ENCODE measurements at regions not wholly inside any gene's neighbourhood (a gene's known extent, or its start where the extent isn't known, plus 50 kb on each side); places are given as distances from the start of the nearest gene placed in this dataset.

DNA sequence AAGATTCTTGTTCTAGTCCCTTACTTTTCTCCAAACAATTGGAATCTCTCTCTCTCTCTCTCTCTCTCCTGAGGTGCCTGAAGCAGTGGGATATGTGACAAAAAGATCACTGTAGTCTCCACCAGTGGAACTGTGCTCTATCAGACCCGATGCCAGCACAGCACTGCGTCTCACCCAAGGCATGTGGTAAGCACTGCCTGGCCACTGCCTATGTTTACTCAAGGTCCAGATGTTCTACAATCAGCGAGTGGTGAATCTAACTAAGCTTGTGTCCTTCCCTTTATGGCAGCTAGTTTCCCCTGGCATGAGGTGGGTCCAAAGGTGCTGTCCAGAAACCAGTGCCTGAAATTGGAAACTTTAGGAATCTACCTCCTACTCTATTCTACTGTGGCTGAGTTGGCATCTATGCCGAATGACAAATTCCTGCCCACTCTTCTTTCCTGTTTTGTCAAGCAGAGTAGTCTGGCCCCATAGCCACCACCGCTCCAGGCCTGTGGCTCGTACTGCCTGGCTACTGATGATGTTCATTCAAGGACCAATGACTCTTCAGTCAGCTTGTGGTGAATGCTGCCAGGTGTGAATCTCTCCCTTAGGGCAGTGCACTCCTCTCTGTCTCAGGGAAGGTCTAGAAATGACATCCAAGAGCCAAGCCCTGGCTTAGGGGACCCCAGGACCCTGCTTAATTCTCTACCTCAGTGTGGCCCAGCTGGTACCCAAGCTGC is 416.5 kb downstream of the TEX13C start:
- TF ChIP-seq, protein P1, sequence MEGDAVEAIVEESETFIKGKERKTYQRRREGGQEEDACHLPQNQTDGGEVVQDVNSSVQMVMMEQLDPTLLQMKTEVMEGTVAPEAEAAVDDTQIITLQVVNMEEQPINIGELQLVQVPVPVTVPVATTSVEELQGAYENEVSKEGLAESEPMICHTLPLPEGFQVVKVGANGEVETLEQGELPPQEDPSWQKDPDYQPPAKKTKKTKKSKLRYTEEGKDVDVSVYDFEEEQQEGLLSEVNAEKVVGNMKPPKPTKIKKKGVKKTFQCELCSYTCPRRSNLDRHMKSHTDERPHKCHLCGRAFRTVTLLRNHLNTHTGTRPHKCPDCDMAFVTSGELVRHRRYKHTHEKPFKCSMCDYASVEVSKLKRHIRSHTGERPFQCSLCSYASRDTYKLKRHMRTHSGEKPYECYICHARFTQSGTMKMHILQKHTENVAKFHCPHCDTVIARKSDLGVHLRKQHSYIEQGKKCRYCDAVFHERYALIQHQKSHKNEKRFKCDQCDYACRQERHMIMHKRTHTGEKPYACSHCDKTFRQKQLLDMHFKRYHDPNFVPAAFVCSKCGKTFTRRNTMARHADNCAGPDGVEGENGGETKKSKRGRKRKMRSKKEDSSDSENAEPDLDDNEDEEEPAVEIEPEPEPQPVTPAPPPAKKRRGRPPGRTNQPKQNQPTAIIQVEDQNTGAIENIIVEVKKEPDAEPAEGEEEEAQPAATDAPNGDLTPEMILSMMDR (IDR thresholded peaks at IDR 0.05): no peak
- TF ChIP-seq EZH2 (IDR thresholded peaks at IDR 0.05): no peak

All from neural progenitor cell (in vitro differentiated cells).